PFSK-1 (cell line): ENCODE measurements at regions not wholly inside any gene's neighbourhood (a gene's known extent, or its start where the extent isn't known, plus 50 kb on each side); places are given as distances from the start of the nearest gene placed in this dataset.

Experiments used
- FOXP2 ChIP-seq: optimal IDR thresholded peaks from 2 replicates; pipeline ENCODE3; 2011; ENCODE audit warnings: borderline replicate concordance, control low read depth, inconsistent platforms; ENCODE audit not compliant: insufficient read depth; ENCODE audit errors: extremely low read length, extremely low read depth
- POLR2AphosphoS5 ChIP-seq: IDR thresholded peaks from 2 replicates; pipeline ENCODE4 v1.6.1; 2012; ENCODE audit warnings: low read depth, mild to moderate bottlenecking, control low read depth, low read length, moderate library complexity
- REST ChIP-seq, 2 experiments: IDR thresholded peaks; 2 replicates each; pipeline versions ENCODE4 v1.6.1 to v1.8.0; 2011 to 2012; ENCODE audit warnings: low read depth in 2 of 2, low read length in 2 of 2, control low read depth in 1 of 2, inconsistent platforms in 1 of 2, mild to moderate bottlenecking in 1 of 2, moderate library complexity in 1 of 2; ENCODE audit not compliant: insufficient read depth in 1 of 2
- SIN3A ChIP-seq: IDR thresholded peaks from 2 replicates; pipeline ENCODE4 v1.6.1; 2012; ENCODE audit warnings: mild to moderate bottlenecking, low read length, moderate library complexity, borderline replicate concordance; ENCODE audit not compliant: insufficient read depth
- TAF1 ChIP-seq: IDR thresholded peaks from 2 replicates; pipeline ENCODE4 v1.6.1; 2012; ENCODE audit warnings: low read length, control low read depth, borderline replicate concordance; ENCODE audit not compliant: insufficient read depth

- TF ChIP-seq FOXP2 (no peak), REST (IDR thresholded peaks at IDR 0.05; ENCODE audit: insufficient read depth in 1 of 2, low read depth in 2 of 2, low read length in 2 of 2) (no peak), SIN3A (no peak), TAF1 (no peak), POLR2AphosphoS5 (no peak)
These were observed 169.2 kb downstream of the SPCS3 start for GRCh38 chr4:176489001-176489400.

- TF ChIP-seq POLR2AphosphoS5 (no peak), SIN3A (no peak), TAF1 (no peak), REST (IDR thresholded peaks at IDR 0.05; ENCODE audit: insufficient read depth in 1 of 2, low read depth in 2 of 2, low read length in 2 of 2) (no peak), FOXP2 (no peak)
These were observed 173.0 kb downstream of the SPCS3 start for GRCh38 chr4:176492646-176493302.

GRCh38 chr4:176498617-176499256 is 179.0 kb downstream of the SPCS3 start:
- TF ChIP-seq POLR2AphosphoS5 (peak; percentile 29; the same call in 1 of the 2 replicates), FOXP2 (no peak), SIN3A (no peak), REST (IDR thresholded peaks at IDR 0.05; ENCODE audit: insufficient read depth in 1 of 2, low read depth in 2 of 2, low read length in 2 of 2) (0 out of 4 replicates have a peak, but pooled peaks of 1 of the 2 experiments have one; percentile 14)

- TF ChIP-seq REST (IDR thresholded peaks at IDR 0.05; ENCODE audit: insufficient read depth in 1 of 2, low read depth in 2 of 2, low read length in 2 of 2) (no peak), POLR2AphosphoS5 (no peak), FOXP2 (no peak), SIN3A (no peak), TAF1 (no peak)
These were observed 179.8 kb downstream of the SPCS3 start for GRCh38 chr4:176499518-176499917.
